ENCODE measurements at regions not wholly inside any gene's neighbourhood (a gene's known extent, or its start where the extent isn't known, plus 50 kb on each side); places are given as distances from the start of the nearest gene placed in this dataset.

DNA sequence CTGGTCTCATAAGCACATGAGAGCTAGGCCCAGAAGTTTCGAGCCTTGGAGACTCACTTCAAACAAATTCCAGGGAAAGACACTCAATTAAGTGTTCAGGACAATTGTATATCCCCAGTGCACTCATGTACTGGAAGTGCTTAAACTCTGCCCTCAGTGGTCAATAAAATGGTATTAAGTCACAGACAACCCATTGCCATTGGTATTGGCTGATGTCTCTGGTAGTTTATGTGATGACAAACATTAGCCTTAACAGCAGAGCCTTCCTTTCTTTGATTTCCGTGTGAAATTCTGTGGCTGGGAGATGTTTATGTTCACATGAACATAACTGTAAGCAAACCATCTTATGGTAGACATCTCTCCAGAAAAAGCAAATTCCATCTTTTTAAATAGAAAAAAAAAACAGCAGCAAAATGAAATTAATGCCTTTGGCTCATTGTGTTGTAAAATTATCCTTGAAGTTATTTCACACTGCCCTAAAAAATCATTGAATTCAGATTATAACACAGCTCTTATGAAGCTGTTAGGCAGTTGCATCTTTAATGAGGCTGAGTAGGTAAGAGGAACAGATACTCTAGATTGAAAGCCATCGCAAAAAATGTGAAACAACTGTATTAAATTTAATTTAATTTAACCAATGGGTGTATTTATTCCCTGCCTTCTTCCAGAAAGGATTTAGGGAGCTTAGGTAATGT lies 216.2 kb upstream of the PLEKHG7 start:
- TF ChIP-seq, protein P1, sequence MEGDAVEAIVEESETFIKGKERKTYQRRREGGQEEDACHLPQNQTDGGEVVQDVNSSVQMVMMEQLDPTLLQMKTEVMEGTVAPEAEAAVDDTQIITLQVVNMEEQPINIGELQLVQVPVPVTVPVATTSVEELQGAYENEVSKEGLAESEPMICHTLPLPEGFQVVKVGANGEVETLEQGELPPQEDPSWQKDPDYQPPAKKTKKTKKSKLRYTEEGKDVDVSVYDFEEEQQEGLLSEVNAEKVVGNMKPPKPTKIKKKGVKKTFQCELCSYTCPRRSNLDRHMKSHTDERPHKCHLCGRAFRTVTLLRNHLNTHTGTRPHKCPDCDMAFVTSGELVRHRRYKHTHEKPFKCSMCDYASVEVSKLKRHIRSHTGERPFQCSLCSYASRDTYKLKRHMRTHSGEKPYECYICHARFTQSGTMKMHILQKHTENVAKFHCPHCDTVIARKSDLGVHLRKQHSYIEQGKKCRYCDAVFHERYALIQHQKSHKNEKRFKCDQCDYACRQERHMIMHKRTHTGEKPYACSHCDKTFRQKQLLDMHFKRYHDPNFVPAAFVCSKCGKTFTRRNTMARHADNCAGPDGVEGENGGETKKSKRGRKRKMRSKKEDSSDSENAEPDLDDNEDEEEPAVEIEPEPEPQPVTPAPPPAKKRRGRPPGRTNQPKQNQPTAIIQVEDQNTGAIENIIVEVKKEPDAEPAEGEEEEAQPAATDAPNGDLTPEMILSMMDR (IDR thresholded peaks at IDR 0.05) = no peak
- TF ChIP-seq POLR2A (IDR thresholded peaks at IDR 0.05) = no peak
- 77 to 86% (median 82%) methylated on average over 3 of the region's 3 CpGs for WGBS, 4 donors
- Histone ChIP-seq H3K27me3 (no peaks in the 10 kb centered on the region), H3K4me3 (no peak overlapping the region), H3K27ac (peak overlapping the region in 4 of 12 donors; percentile 9 to 65 (median 60)), H3K4me1 (peaks cover 0 to 18% (median 8%) of the 10 kb centered on the region in 12 donors), H3K36me3 (no peaks in the 10 kb centered on the region), H3K9me3 (peaks cover 0 to under 1% (median 0%) of the 10 kb centered on the region in 12 donors)
- DNase-seq = no peak
- no peak for ATAC-seq
- intact Hi-C loops (cut with DNase I) = no loop called here

GRCh38 chr12:92485351-92486348 lies 217.1 kb upstream of the PLEKHG7 start:
- 68 to 76% (median 72%) methylated on average over 6 of the region's 6 CpGs for WGBS, 4 donors
- peaks cover 0 to 18% (median 8%) of the 10 kb centered on the region in 12 donors for H3K4me1 ChIP-seq
- H3K27ac ChIP-seq = peak overlapping the region in 11 of 12 donors; percentile 6 to 74 (median 65)
- no peak for TF ChIP-seq POLR2A (IDR thresholded peaks at IDR 0.05)
- TF ChIP-seq, protein P1 (IDR thresholded peaks at IDR 0.05) = no peak
- H3K4me3 ChIP-seq = no peak overlapping the region
- H3K9me3 ChIP-seq = no peaks in the 10 kb centered on the region
- no peaks in the 10 kb centered on the region for H3K36me3 ChIP-seq
- H3K27me3 ChIP-seq = no peaks in the 10 kb centered on the region
- peak in 2 of 4 donors; percentile 69 to 74 for ATAC-seq
- DNase-seq = no peak
- intact Hi-C loops (cut with DNase I) = no loop called here

DNA sequence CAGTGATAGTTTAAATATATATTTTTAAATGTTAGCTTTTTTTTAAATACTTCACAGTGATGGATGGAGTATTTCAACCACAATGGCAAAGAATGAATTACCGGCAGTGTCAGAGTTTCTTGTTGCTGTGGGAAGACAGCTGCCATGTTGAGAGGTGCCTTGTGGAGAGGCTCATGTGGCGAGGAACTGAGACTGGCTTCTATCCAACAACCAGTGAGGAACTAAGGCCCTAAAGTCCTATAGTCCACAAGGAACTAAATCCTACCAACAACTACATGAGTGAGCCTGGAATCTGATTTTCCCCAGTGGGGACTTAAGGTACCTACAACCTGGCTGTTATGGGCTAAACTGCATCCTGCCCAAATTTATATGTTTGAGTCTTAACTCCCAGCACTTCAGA lies 220.2 kb upstream of the PLEKHG7 start:
- TF ChIP-seq, protein P1 (IDR thresholded peaks at IDR 0.05) = no peak
- TF ChIP-seq POLR2A (IDR thresholded peaks at IDR 0.05) = no peak
- DNase-seq (no peak), ATAC-seq (peak in 1 of 4 donors; percentile 20)
- H3K36me3 ChIP-seq = no peaks in the 10 kb centered on the region
- H3K9me3 ChIP-seq = no peaks in the 10 kb centered on the region
- intact Hi-C loops (cut with DNase I) = no loop called here
- no peak overlapping the region for H3K4me3 ChIP-seq
- WGBS, 4 donors = 92 to 94% (median 93%) methylated on average over 2 of the region's 2 CpGs
- peaks cover 0 to 19% (median 8%) of the 10 kb centered on the region in 12 donors for H3K4me1 ChIP-seq
- no peak overlapping the region for H3K27ac ChIP-seq
- H3K27me3 ChIP-seq = no peaks in the 10 kb centered on the region

DNA sequence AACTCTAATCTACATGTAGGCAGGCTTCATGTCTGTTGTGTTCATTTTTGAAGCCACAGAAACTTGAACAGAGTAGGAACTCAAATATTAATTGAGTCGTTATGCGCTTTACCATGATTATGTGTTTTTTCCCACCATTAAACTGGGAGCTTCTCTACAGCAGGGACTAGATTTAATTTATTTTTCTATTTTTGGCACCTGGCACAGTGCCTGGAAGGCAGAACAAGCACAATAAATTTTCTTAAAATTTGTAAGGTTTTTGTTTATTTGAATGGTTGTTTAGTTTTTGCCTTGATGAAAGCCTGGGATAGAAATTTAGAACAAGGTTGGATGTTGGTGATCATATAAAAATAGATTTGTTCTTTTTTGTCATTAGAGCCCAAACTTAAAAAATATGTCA lies 221.7 kb upstream of the PLEKHG7 start:
- H3K36me3 ChIP-seq = no peaks in the 10 kb centered on the region
- H3K9me3 ChIP-seq = no peaks in the 10 kb centered on the region
- intact Hi-C loops (cut with DNase I) = no loop called here
- no peak for TF ChIP-seq POLR2A (IDR thresholded peaks at IDR 0.05)
- TF ChIP-seq, protein P1 (IDR thresholded peaks at IDR 0.05) = no peak
- peaks cover 0 to 16% (median 5%) of the 10 kb centered on the region in 12 donors for H3K4me1 ChIP-seq
- 81 to 92% (median 91%) methylated on average over 2 of the region's 2 CpGs for WGBS, 4 donors
- no peaks in the 10 kb centered on the region for H3K27me3 ChIP-seq
- peak overlapping the region in 1 of 12 donors; percentile 4 for H3K27ac ChIP-seq
- no peak overlapping the region for H3K4me3 ChIP-seq
- no peak for ATAC-seq
- DNase-seq = no peak

Measured in heart left ventricle (tissue), 16 donors.